ENCODE measurements at regions not wholly inside any gene's neighbourhood (a gene's known extent, or its start where the extent isn't known, plus 50 kb on each side); places are given as distances from the start of the nearest gene placed in this dataset.

DNA sequence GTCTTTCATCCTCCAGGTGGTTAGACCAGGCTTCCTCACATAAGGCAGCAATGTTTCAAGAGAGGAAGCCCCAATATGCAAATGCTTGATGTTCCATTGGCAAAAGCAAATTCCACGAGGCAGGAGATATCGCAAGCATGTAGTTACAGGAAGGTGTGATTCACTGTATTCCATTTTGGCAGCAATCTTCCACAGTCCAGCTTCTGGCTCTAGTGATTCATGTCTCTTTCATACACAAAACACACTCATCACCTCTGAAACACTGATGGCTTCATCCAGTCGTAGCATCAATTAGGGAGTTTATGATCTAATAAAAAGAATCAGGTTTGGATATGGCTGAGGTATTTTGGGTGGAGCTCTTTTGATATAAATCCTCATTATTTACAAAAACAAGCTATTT, 552.2 kb upstream of the RIOK2 start:
- Mint-ChIP-seq H3K27me3 (ENCODE audit: low read depth in 3 of 3) (no peaks in the 10 kb centered on the region), H3K27ac (no peak overlapping the region), H3K36me3 (no peaks in the 10 kb centered on the region), H3K9me3 (peaks cover 0 to 12% (median 2%) of the 10 kb centered on the region in 7 donors), H3K4me3 (no peak overlapping the region), H3K4me1 (no peaks in the 10 kb centered on the region)
- Histone ChIP-seq H3K36me3 (replicated peaks in 1 of 2; ENCODE audit: control insufficient read depth in 1 of 2, insufficient read depth in 2 of 2, low read length in 2 of 2) (no peaks in the 10 kb centered on the region), H3K9me3 (replicated peaks in 1 of 2; ENCODE audit: control insufficient read depth in 1 of 2, insufficient read depth in 1 of 2, low read length in 2 of 2) (peaks cover 7 to 12% of the 10 kb centered on the region in 2 donors), H3K27ac (ENCODE audit: low read depth in 1 of 2, low read length in 2 of 2) (no peak overlapping the region), H2AFZ (ENCODE audit: insufficient read depth, low read depth, low read length, poor library complexity, severe bottlenecking) (no peak overlapping the region), H3K4me3 (replicated peaks in 1 of 3; ENCODE audit: low read depth in 2 of 3, low read length in 3 of 3) (no peak overlapping the region), H3K4me2 (replicated peaks; ENCODE audit: extremely low read depth, low read length, poor library complexity, severe bottlenecking) (no peak overlapping the region), H3K79me2 (ENCODE audit: insufficient read depth, low read length) (no peaks in the 10 kb centered on the region), H3K4me1 (ENCODE audit: control insufficient read depth in 1 of 2, insufficient read depth in 2 of 2, low read length in 2 of 2) (no peaks in the 10 kb centered on the region), H3K9ac (ENCODE audit: insufficient read depth, low read length, poor library complexity, severe bottlenecking) (no peak overlapping the region), H3K27me3 (ENCODE audit: control insufficient read depth in 2 of 2, insufficient read depth in 2 of 2, low read length in 2 of 2) (no peaks in the 10 kb centered on the region), H4K20me1 (ENCODE audit: insufficient read depth, low read length) (no peaks in the 10 kb centered on the region)
- DNase-seq = no peak
- intact Hi-C loops (cut with micrococcal nuclease) = no loop called here
- no peak for TF ChIP-seq CTCF (IDR thresholded peaks at IDR 0.05)
- WGBS (ENCODE audit: insufficient coverage) = no CpG with 5 or more reads among the region's 3 CpGs

- WGBS (ENCODE audit: insufficient coverage) = 92% methylated on average over 4 of the region's 6 CpGs
- intact Hi-C loops (cut with micrococcal nuclease) = no loop called here
- H2AFZ ChIP-seq (ENCODE audit: insufficient read depth, low read depth, low read length, poor library complexity, severe bottlenecking) = no peak overlapping the region
- Mint-ChIP-seq H3K36me3 (no peaks in the 10 kb centered on the region), H3K27me3 (ENCODE audit: low read depth in 3 of 3) (no peaks in the 10 kb centered on the region), H3K9me3 (peaks cover 0 to 12% (median 2%) of the 10 kb centered on the region in 7 donors), H3K4me1 (no peaks in the 10 kb centered on the region), H3K4me3 (no peak overlapping the region), H3K27ac (no peak overlapping the region)
- no peak overlapping the region for H3K4me3 ChIP-seq (replicated peaks in 1 of 3; ENCODE audit: low read depth in 2 of 3, low read length in 3 of 3)
- no peaks in the 10 kb centered on the region for H3K4me1 ChIP-seq (ENCODE audit: control insufficient read depth in 1 of 2, insufficient read depth in 2 of 2, low read length in 2 of 2)
- H3K4me2 ChIP-seq (replicated peaks; ENCODE audit: extremely low read depth, low read length, poor library complexity, severe bottlenecking) = no peak overlapping the region
- peaks cover 7 to 12% of the 10 kb centered on the region in 2 donors for H3K9me3 ChIP-seq (replicated peaks in 1 of 2; ENCODE audit: control insufficient read depth in 1 of 2, insufficient read depth in 1 of 2, low read length in 2 of 2)
- no peak for DNase-seq
- H3K9ac ChIP-seq (ENCODE audit: insufficient read depth, low read length, poor library complexity, severe bottlenecking) = no peak overlapping the region
- no peaks in the 10 kb centered on the region for H4K20me1 ChIP-seq (ENCODE audit: insufficient read depth, low read length)
- no peak for TF ChIP-seq CTCF (IDR thresholded peaks at IDR 0.05)
- H3K79me2 ChIP-seq (ENCODE audit: insufficient read depth, low read length) = no peaks in the 10 kb centered on the region
- no peaks in the 10 kb centered on the region for H3K27me3 ChIP-seq (ENCODE audit: control insufficient read depth in 2 of 2, insufficient read depth in 2 of 2, low read length in 2 of 2)
- H3K36me3 ChIP-seq (replicated peaks in 1 of 2; ENCODE audit: control insufficient read depth in 1 of 2, insufficient read depth in 2 of 2, low read length in 2 of 2) = no peaks in the 10 kb centered on the region
- H3K27ac ChIP-seq (ENCODE audit: low read depth in 1 of 2, low read length in 2 of 2) = no peak overlapping the region
Measured at GRCh38 chr5:97737608-97738007, 554.6 kb upstream of the RIOK2 start.
